ENCODE measurements at regions not wholly inside any gene's neighbourhood (a gene's known extent, or its start where the extent isn't known, plus 50 kb on each side); places are given as distances from the start of the nearest gene placed in this dataset.
"Not testable (repeated sequence)": the region's sequence is repeated elsewhere in the genome, so short reads cannot be mapped to it uniquely, and the experiment has no call there.

GRCh38 chr22:48417225-48418070 lies 1410.2 kb downstream of the BRD1 start:
- no peak for DNase-seq (ENCODE audit: extremely low read depth, insufficient read length)
- TF ChIP-seq, protein P1, sequence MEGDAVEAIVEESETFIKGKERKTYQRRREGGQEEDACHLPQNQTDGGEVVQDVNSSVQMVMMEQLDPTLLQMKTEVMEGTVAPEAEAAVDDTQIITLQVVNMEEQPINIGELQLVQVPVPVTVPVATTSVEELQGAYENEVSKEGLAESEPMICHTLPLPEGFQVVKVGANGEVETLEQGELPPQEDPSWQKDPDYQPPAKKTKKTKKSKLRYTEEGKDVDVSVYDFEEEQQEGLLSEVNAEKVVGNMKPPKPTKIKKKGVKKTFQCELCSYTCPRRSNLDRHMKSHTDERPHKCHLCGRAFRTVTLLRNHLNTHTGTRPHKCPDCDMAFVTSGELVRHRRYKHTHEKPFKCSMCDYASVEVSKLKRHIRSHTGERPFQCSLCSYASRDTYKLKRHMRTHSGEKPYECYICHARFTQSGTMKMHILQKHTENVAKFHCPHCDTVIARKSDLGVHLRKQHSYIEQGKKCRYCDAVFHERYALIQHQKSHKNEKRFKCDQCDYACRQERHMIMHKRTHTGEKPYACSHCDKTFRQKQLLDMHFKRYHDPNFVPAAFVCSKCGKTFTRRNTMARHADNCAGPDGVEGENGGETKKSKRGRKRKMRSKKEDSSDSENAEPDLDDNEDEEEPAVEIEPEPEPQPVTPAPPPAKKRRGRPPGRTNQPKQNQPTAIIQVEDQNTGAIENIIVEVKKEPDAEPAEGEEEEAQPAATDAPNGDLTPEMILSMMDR (IDR thresholded peaks at IDR 0.05; ENCODE audit: insufficient read depth, low read length, poor library complexity, severe bottlenecking): no peak
- Histone ChIP-seq H3K27me3 (replicated peaks; ENCODE audit: control insufficient read depth, insufficient read depth, low read length) (no peaks in the 10 kb centered on the region), H3K4me3 (replicated peaks; ENCODE audit: low read depth, low read length) (no peak overlapping the region), H3K36me3 (ENCODE audit: control insufficient read depth, insufficient read depth, low read length) (no peaks in the 10 kb centered on the region)

DNA sequence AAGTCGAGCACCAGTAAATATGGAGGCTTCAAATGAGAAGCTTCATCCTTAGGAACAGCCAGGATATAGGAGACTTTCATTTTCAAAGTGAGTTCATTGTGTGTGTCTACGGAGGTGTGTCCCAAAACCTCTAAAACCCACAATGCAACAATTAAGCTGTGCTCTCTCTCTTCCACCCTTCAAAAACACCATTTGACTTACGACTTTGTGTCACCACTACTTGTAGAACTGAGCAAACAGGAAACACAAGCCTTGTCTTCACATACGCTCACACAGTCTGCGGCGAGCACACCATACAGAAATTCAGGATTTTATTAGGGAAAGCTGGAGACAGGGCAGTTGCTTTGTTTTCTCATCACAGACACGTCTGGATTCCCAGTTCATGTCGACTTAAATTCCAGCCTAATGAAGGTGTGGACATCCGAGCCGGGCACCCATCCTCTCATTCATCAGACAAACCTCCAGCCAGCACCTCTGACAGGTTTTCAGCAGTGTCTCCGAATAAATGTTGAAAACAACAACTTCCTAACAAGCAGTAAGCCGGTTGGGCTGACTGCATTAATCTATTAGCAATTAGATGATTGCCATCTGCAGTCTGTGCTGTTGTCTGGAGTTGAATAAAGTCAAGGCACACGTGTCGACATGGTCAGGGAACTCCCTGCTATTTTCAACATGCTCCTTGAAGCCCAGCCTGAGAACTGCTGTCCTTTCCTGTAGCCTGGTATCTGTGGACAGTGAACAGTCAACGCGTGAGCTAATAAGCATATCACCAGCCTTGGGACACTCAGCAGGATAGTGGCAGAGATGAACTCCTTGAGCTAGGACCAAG lies 1411.1 kb downstream of the BRD1 start:
- Histone ChIP-seq H3K4me3 (replicated peaks; ENCODE audit: low read depth, low read length) (no peak overlapping the region), H3K27me3 (replicated peaks; ENCODE audit: control insufficient read depth, insufficient read depth, low read length) (no peaks in the 10 kb centered on the region), H3K36me3 (ENCODE audit: control insufficient read depth, insufficient read depth, low read length) (no peaks in the 10 kb centered on the region)
- DNase-seq (ENCODE audit: extremely low read depth, insufficient read length): no peak
- TF ChIP-seq, protein P1 (IDR thresholded peaks at IDR 0.05; ENCODE audit: insufficient read depth, low read length, poor library complexity, severe bottlenecking): no peak

DNA sequence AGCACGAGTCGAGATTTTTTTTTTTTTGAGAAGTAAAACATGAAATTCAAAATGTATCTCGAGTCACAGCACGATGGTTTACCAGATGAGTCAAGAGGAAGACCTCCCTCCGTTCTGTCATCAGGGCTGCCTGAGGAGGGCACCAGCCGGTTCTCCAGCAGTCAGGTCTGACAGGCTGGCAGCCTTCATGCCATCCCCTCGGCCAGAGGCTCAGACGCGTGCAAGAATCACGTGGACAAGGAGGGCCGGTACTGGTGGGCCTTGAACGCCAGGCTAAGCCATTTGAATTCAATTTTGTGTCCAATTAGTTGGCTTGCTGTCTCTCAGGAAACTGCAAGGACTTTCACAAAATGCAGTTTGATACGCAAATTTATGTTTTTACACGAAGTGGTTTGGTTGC lies 1412.2 kb downstream of the BRD1 start:
- H3K36me3 ChIP-seq (ENCODE audit: control insufficient read depth, insufficient read depth, low read length): no peaks in the 10 kb centered on the region
- no peak for DNase-seq (ENCODE audit: extremely low read depth, insufficient read length)
- TF ChIP-seq, protein P1 (IDR thresholded peaks at IDR 0.05; ENCODE audit: insufficient read depth, low read length, poor library complexity, severe bottlenecking): no peak
- H3K27me3 ChIP-seq (replicated peaks; ENCODE audit: control insufficient read depth, insufficient read depth, low read length): no peaks in the 10 kb centered on the region
- H3K4me3 ChIP-seq (replicated peaks; ENCODE audit: low read depth, low read length): no peak overlapping the region

DNA sequence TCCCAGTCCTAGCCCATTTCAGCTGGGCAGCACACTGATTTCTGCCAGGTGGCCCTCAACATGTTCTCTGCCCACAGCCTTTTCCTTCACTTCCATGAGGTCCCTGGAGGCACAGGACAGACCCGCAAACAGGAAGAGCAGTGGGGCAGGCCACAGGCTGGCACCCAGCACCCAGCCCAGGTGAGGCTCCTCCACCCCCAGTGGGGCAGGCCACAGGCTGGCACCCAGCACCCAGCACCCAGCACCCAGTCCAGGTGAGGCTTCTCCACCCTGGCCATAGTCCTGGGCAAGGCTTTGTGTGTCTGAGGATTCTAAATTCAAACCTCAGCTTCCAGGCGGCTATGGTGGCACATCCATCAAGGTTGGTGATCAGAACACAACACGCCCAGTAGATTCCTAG lies 1413.0 kb downstream of the BRD1 start:
- TF ChIP-seq, protein P1 (IDR thresholded peaks at IDR 0.05; ENCODE audit: insufficient read depth, low read length, poor library complexity, severe bottlenecking): no peak
- Histone ChIP-seq H3K36me3 (ENCODE audit: control insufficient read depth, insufficient read depth, low read length) (no peaks in the 10 kb centered on the region), H3K27me3 (replicated peaks; ENCODE audit: control insufficient read depth, insufficient read depth, low read length) (no peaks in the 10 kb centered on the region), H3K4me3 (replicated peaks; ENCODE audit: low read depth, low read length) (no peak overlapping the region)
- DNase-seq (ENCODE audit: extremely low read depth, insufficient read length): no peak

GRCh38 chr22:48412931-48413330 lies 1414.7 kb downstream of the BRD1 start:
- H3K27me3 ChIP-seq (replicated peaks; ENCODE audit: control insufficient read depth, insufficient read depth, low read length); DNase-seq (ENCODE audit: extremely low read depth, insufficient read length); H3K4me3 ChIP-seq (replicated peaks; ENCODE audit: low read depth, low read length); H3K36me3 ChIP-seq (ENCODE audit: control insufficient read depth, insufficient read depth, low read length): not testable (repeated sequence)

DNA sequence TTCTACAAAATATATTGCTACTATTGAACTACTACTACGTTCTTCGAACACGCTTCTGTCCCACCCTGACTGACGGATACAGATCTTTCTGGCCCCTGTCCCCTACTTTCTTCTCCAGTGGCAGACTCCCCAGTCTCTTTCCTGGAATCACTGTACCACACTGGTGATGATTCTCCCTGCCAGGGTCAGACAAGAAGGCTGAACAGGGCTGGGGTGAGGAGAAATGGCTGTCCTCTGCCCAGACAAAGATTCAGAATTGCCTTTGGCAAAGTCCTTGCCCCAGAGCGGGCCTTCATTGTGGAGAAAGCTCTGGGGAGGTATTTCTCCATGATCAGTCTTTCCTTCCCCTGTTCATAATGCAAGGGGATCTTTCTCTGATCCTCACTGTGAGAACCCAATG lies 1417.1 kb downstream of the BRD1 start:
- TF ChIP-seq, protein P1 (IDR thresholded peaks at IDR 0.05; ENCODE audit: insufficient read depth, low read length, poor library complexity, severe bottlenecking): no peak
- Histone ChIP-seq H3K36me3 (ENCODE audit: control insufficient read depth, insufficient read depth, low read length) (no peaks in the 10 kb centered on the region), H3K27me3 (replicated peaks; ENCODE audit: control insufficient read depth, insufficient read depth, low read length) (no peaks in the 10 kb centered on the region), H3K4me3 (replicated peaks; ENCODE audit: low read depth, low read length) (no peak overlapping the region)
- DNase-seq (ENCODE audit: extremely low read depth, insufficient read length): no peak
